ENCODE measurements at regions not wholly inside any gene's neighbourhood (a gene's known extent, or its start where the extent isn't known, plus 50 kb on each side); places are given as distances from the start of the nearest gene placed in this dataset.

DNA sequence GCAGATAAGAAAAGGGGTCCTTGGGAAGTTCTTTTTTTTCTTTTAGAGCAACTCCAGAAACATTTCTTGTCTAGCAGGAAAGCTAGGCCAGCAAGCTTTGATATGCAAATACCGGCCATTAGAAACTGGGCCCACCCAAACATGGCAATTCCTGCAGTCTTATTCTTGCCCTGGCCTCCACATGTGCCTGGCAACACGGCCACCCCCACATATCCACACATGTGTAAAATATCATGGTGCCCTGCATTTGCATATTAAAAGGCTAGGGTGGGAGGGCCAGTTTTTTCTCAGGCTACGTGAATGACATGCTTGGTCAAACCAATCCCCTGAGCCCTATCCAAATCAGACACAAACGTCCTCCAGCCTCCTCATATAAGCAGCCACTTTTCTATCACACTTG is 171.7 kb upstream of the ZCCHC13 start (continued):
- TF ChIP-seq, protein P1, sequence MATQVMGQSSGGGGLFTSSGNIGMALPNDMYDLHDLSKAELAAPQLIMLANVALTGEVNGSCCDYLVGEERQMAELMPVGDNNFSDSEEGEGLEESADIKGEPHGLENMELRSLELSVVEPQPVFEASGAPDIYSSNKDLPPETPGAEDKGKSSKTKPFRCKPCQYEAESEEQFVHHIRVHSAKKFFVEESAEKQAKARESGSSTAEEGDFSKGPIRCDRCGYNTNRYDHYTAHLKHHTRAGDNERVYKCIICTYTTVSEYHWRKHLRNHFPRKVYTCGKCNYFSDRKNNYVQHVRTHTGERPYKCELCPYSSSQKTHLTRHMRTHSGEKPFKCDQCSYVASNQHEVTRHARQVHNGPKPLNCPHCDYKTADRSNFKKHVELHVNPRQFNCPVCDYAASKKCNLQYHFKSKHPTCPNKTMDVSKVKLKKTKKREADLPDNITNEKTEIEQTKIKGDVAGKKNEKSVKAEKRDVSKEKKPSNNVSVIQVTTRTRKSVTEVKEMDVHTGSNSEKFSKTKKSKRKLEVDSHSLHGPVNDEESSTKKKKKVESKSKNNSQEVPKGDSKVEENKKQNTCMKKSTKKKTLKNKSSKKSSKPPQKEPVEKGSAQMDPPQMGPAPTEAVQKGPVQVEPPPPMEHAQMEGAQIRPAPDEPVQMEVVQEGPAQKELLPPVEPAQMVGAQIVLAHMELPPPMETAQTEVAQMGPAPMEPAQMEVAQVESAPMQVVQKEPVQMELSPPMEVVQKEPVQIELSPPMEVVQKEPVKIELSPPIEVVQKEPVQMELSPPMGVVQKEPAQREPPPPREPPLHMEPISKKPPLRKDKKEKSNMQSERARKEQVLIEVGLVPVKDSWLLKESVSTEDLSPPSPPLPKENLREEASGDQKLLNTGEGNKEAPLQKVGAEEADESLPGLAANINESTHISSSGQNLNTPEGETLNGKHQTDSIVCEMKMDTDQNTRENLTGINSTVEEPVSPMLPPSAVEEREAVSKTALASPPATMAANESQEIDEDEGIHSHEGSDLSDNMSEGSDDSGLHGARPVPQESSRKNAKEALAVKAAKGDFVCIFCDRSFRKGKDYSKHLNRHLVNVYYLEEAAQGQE (IDR thresholded peaks at IDR 0.05), result no peak
- TF ChIP-seq EHF (CRISPR knock-in tag; IDR thresholded peaks at IDR 0.05) (no peak), ZC3H11A (IDR thresholded peaks at IDR 0.05) (no peak)

DNA sequence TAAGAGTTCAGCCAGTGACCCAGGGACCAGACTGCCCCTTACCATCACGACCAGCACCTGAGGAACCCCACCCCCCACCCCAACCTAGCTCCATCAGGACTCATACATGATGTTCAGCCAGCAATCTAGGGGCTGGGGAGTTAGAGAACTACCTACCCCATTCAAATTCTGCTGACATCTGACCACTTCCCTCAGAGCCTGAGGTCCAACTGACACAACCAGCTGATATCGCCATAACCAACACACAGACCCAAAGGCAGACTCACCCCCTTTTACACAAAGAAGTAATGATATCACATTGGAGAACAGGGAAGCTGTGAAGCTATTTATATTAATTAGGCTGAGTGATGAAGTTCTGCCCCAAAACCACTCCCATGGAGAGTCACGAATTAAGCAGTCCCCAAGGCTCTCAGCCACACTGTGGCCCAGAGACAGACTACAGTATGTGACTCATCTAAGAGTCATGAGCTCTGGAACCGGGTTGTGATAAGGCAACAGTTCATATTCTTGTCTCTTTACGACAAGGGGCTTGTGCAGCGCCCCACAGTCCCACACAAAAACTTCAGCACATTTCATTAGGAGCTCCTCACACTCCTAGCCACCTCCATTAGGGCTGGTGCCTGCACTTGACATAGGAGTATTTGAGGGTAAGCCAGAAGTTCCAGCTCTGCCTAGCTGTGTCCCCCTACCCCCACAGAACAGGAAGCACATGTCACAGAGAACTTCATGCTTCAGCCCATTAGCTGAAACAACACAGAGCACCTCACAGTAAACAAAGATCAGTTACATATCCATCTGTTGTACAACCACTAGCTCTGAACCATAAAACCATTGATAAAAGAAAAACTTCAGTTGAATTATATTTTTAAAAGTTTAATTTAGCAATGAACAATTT is 184.7 kb upstream of the ZCCHC13 start:
- no peaks in the 10 kb centered on the region for H3K9me3 ChIP-seq
- no peak for FAIRE-seq
- DNase-seq (ENCODE audit: low read depth in 1 of 2, low spot score in 1 of 2), result peak; percentile 10 to 18
- TF ChIP-seq FOSL2 (IDR thresholded peaks at IDR 0.05), result no peak
- no peak for TF ChIP-seq FOSL2 (CRISPR knock-in tag; IDR thresholded peaks at IDR 0.05)
- TF ChIP-seq KDM1A (IDR thresholded peaks at IDR 0.05; ENCODE audit: low read depth), result no peak
- TF ChIP-seq NPAS2 (CRISPR knock-in tag; IDR thresholded peaks at IDR 0.05; ENCODE audit: borderline replicate concordance), result no peak
- no peak for TF ChIP-seq ZC3H11A (IDR thresholded peaks at IDR 0.05)
- TF ChIP-seq RARB (CRISPR knock-in tag; IDR thresholded peaks at IDR 0.05), result no peak
- no peak for TF ChIP-seq HOXA7 (CRISPR knock-in tag; IDR thresholded peaks at IDR 0.05)
- no peak for TF ChIP-seq RAD21 (conservative IDR thresholded peaks at IDR 0.05 in 1 of 2, IDR thresholded peaks at IDR 0.05 in 1 of 2)
- no peak for TF ChIP-seq EHMT2 (IDR thresholded peaks at IDR 0.05; ENCODE audit: low read depth)
- TF ChIP-seq, protein P2, sequence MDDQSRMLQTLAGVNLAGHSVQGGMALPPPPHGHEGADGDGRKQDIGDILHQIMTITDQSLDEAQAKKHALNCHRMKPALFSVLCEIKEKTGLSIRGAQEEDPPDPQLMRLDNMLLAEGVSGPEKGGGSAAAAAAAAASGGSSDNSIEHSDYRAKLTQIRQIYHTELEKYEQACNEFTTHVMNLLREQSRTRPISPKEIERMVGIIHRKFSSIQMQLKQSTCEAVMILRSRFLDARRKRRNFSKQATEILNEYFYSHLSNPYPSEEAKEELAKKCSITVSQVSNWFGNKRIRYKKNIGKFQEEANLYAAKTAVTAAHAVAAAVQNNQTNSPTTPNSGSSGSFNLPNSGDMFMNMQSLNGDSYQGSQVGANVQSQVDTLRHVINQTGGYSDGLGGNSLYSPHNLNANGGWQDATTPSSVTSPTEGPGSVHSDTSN (IDR thresholded peaks at IDR 0.05), result no peak
- TF ChIP-seq, protein P3, sequence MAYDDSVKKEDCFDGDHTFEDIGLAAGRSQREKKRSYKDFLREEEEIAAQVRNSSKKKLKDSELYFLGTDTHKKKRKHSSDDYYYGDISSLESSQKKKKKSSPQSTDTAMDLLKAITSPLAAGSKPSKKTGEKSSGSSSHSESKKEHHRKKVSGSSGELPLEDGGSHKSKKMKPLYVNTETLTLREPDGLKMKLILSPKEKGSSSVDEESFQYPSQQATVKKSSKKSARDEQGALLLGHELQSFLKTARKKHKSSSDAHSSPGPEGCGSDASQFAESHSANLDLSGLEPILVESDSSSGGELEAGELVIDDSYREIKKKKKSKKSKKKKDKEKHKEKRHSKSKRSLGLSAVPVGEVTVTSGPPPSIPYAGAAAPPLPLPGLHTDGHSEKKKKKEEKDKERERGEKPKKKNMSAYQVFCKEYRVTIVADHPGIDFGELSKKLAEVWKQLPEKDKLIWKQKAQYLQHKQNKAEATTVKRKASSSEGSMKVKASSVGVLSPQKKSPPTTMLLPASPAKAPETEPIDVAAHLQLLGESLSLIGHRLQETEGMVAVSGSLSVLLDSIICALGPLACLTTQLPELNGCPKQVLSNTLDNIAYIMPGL (CRISPR knock-in tag; IDR thresholded peaks at IDR 0.05; ENCODE audit: borderline replicate concordance), result no peak
- TF ChIP-seq TFCP2L1 (CRISPR knock-in tag; IDR thresholded peaks at IDR 0.05), result no peak
- TF ChIP-seq HEYL (CRISPR knock-in tag; IDR thresholded peaks at IDR 0.05), result no peak
- TF ChIP-seq, protein P1 (IDR thresholded peaks at IDR 0.05), result no peak
- TF ChIP-seq HDAC2 (IDR thresholded peaks at IDR 0.05), result no peak
- TF ChIP-seq, protein P4, sequence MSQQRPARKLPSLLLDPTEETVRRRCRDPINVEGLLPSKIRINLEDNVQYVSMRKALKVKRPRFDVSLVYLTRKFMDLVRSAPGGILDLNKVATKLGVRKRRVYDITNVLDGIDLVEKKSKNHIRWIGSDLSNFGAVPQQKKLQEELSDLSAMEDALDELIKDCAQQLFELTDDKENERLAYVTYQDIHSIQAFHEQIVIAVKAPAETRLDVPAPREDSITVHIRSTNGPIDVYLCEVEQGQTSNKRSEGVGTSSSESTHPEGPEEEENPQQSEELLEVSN (IDR thresholded peaks at IDR 0.05; ENCODE audit: borderline replicate concordance, low read depth), result no peak
- TF ChIP-seq CBX8 (IDR thresholded peaks at IDR 0.05), result no peak
- TF ChIP-seq ZSCAN20 (CRISPR knock-in tag; IDR thresholded peaks at IDR 0.05), result no peak
- no peak for TF ChIP-seq NR3C1 (IDR thresholded peaks at IDR 0.05)
- TF ChIP-seq, protein P5, sequence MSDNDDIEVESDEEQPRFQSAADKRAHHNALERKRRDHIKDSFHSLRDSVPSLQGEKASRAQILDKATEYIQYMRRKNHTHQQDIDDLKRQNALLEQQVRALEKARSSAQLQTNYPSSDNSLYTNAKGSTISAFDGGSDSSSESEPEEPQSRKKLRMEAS (IDR thresholded peaks at IDR 0.05), result no peak
- WGBS (ENCODE audit: missing lambda C conversion rate), result 38% methylated on average over 5 of the region's 6 CpGs
- H3K4me1 ChIP-seq, result 0 out of 3 replicates have a peak, but pooled peaks cover 9% of the 10 kb centered on the region
- H3K4me2 ChIP-seq, result peak overlapping the region; percentile 53
- 0 out of 6 replicates have a peak overlapping the region, but pooled peaks of 1 of the 2 experiments have one; percentile 33 for H3K27ac ChIP-seq
- CTCF ChIA-PET, result interaction anchor here (1.0 kb wide), 1 partner anchor 224 kb away, joined by 3 read pairs; no protein-coding TSS in a partner anchor
- H3K4me3 ChIP-seq, result no peak overlapping the region
- peak; percentile 78 to 89 for ATAC-seq
- POLR2A ChIA-PET, result no interaction called here

Data from A549 (cell line).